Activated naive CD4-positive, alpha-beta T cell treated with Interleukin-2 at 50 U/mL for 16 hours (primary cell): ENCODE measurements at regions not wholly inside any gene's neighbourhood (a gene's known extent, or its start where the extent isn't known, plus 50 kb on each side); places are given as distances from the start of the nearest gene placed in this dataset.

Experiments
- DNase-seq: peaks from one replicate; pipeline ENCODE4 v3.0.0-alpha.2; 2020

- DNase-seq: no peak
Observed at GRCh38 chr2:226426292-226426736, 373.3 kb downstream of the IRS1 start.

- no peak for DNase-seq
Observed at GRCh38 chr2:226424971-226425370, 374.6 kb downstream of the IRS1 start.

GRCh38 chr2:226423498-226423960, 376.1 kb downstream of the IRS1 start:
- peak; percentile 57 for DNase-seq

GRCh38 chr2:226420646-226421045, 379.0 kb downstream of the IRS1 start:
- no peak for DNase-seq

GRCh38 chr2:226418521-226418920, 381.1 kb downstream of the IRS1 start:
- DNase-seq: no peak

- DNase-seq: no peak
Observed at GRCh38 chr2:226414335-226414734, 385.3 kb downstream of the IRS1 start.

GRCh38 chr2:226413498-226414130, 386.0 kb downstream of the IRS1 start:
- DNase-seq: no peak

GRCh38 chr2:226411727-226412360, 387.8 kb downstream of the IRS1 start:
- no peak for DNase-seq

GRCh38 chr2:226411205-226411604, 388.4 kb downstream of the IRS1 start:
- DNase-seq: no peak

- DNase-seq: no peak
Observed at GRCh38 chr2:226410247-226410835, 389.3 kb downstream of the IRS1 start.

- no peak for DNase-seq
Observed at GRCh38 chr2:226409134-226409533, 390.5 kb downstream of the IRS1 start.

GRCh38 chr2:226408141-226408540, 391.5 kb downstream of the IRS1 start:
- DNase-seq: no peak

- DNase-seq: no peak
Observed at GRCh38 chr2:226407135-226407534, 392.5 kb downstream of the IRS1 start.

- DNase-seq: no peak
Observed at GRCh38 chr2:226405465-226405864, 394.2 kb downstream of the IRS1 start.

- no peak for DNase-seq
Observed at GRCh38 chr2:226403369-226403768, 396.3 kb downstream of the IRS1 start.

- DNase-seq: no peak
Observed at GRCh38 chr2:226399006-226399405, 400.6 kb downstream of the IRS1 start.

GRCh38 chr2:226398580-226398979, 401.0 kb downstream of the IRS1 start:
- DNase-seq: no peak

- no peak for DNase-seq
Observed at GRCh38 chr2:226396541-226396940, 403.1 kb downstream of the IRS1 start.

GRCh38 chr2:226387499-226387942, 412.1 kb downstream of the IRS1 start:
- no peak for DNase-seq

- no peak for DNase-seq
Observed at GRCh38 chr2:226383461-226383860, 416.2 kb downstream of the IRS1 start.

- no peak for DNase-seq
Observed at GRCh38 chr2:226380679-226381078, 418.9 kb downstream of the IRS1 start.

- no peak for DNase-seq
Observed at GRCh38 chr2:226378753-226379705, 420.6 kb downstream of the IRS1 start.
